ENCODE measurements at regions not wholly inside any gene's neighbourhood (a gene's known extent, or its start where the extent isn't known, plus 50 kb on each side); places are given as distances from the start of the nearest gene placed in this dataset.
A peak's percentile ranks its signal among the peaks of the same experiment; 100 is the strongest.

GRCh38 chr1:186536273-186536890, 75.5 kb upstream of the PDC start:
- H3K4me3 ChIP-seq = peak overlapping the region; percentile 57
- no peak for DNase-seq (ENCODE audit: low read depth, low spot score)
- H3K9me3 ChIP-seq (ENCODE audit: low read depth, low read length) = no peaks in the 10 kb centered on the region
- TF ChIP-seq FOXP2 (optimal IDR thresholded peaks at IDR 0.05; ENCODE audit: control extremely low read depth, extremely low read length, insufficient read depth) (no peak), POLR2AphosphoS5 (IDR thresholded peaks at IDR 0.05; ENCODE audit: borderline replicate concordance, low read depth, low read length) (no peak), EZH2 (IDR thresholded peaks at IDR 0.05) (no peak)
- no peaks in the 10 kb centered on the region for H3K36me3 ChIP-seq (ENCODE audit: insufficient read depth, low read length)
- H3K9ac ChIP-seq (ENCODE audit: insufficient read length) = no peak overlapping the region
- peak overlapping the region; percentile 48; the same call in 1 of the 2 replicates for H3K27ac ChIP-seq

GRCh38 chr1:186535388-186536133, 74.6 kb upstream of the PDC start:
- TF ChIP-seq POLR2AphosphoS5 (IDR thresholded peaks at IDR 0.05; ENCODE audit: borderline replicate concordance, low read depth, low read length) (no peak; the same call in 1 of the 2 replicates), EZH2 (IDR thresholded peaks at IDR 0.05) (no peak), FOXP2 (optimal IDR thresholded peaks at IDR 0.05; ENCODE audit: control extremely low read depth, extremely low read length, insufficient read depth) (no peak)
- H3K36me3 ChIP-seq (ENCODE audit: insufficient read depth, low read length) = no peaks in the 10 kb centered on the region
- peak overlapping the region; percentile 48 for H3K27ac ChIP-seq
- H3K4me3 ChIP-seq = peak overlapping the region; percentile 57
- DNase-seq (ENCODE audit: low read depth, low spot score) = peak; percentile 77
- no peak overlapping the region for H3K9ac ChIP-seq (ENCODE audit: insufficient read length)
- no peaks in the 10 kb centered on the region for H3K9me3 ChIP-seq (ENCODE audit: low read depth, low read length)

- no peaks in the 10 kb centered on the region for H3K9me3 ChIP-seq (ENCODE audit: low read depth, low read length)
- no peak for DNase-seq (ENCODE audit: low read depth, low spot score)
- H3K36me3 ChIP-seq (ENCODE audit: insufficient read depth, low read length) = no peaks in the 10 kb centered on the region
- H3K4me3 ChIP-seq = no peak overlapping the region
- H3K27ac ChIP-seq = no peak overlapping the region
- H3K9ac ChIP-seq (ENCODE audit: insufficient read length) = no peak overlapping the region
- no peak for TF ChIP-seq EZH2 (IDR thresholded peaks at IDR 0.05)
- no peak for TF ChIP-seq FOXP2 (optimal IDR thresholded peaks at IDR 0.05; ENCODE audit: control extremely low read depth, extremely low read length, insufficient read depth)
These were observed 73.5 kb upstream of the PDC start for GRCh38 chr1:186534401-186534800.

- no peak overlapping the region for H3K9ac ChIP-seq (ENCODE audit: insufficient read length)
- H3K36me3 ChIP-seq (ENCODE audit: insufficient read depth, low read length) = no peaks in the 10 kb centered on the region
- no peak overlapping the region for H3K27ac ChIP-seq
- TF ChIP-seq POLR2AphosphoS5 (IDR thresholded peaks at IDR 0.05; ENCODE audit: borderline replicate concordance, low read depth, low read length) = no peak
- no peak for DNase-seq (ENCODE audit: low read depth, low spot score)
- H3K9me3 ChIP-seq (ENCODE audit: low read depth, low read length) = no peaks in the 10 kb centered on the region
- H3K4me3 ChIP-seq = no peak overlapping the region
These were observed 71.6 kb upstream of the PDC start for GRCh38 chr1:186532466-186532865.

- Histone ChIP-seq H3K9me3 (ENCODE audit: low read depth, low read length) (no peaks in the 10 kb centered on the region), H3K27ac (no peak overlapping the region), H3K9ac (ENCODE audit: insufficient read length) (no peak overlapping the region), H3K4me3 (no peak overlapping the region), H3K36me3 (ENCODE audit: insufficient read depth, low read length) (no peaks in the 10 kb centered on the region)
- DNase-seq (ENCODE audit: low read depth, low spot score) = no peak
- TF ChIP-seq FOXP2 (optimal IDR thresholded peaks at IDR 0.05; ENCODE audit: control extremely low read depth, extremely low read length, insufficient read depth) (no peak), POLR2AphosphoS5 (IDR thresholded peaks at IDR 0.05; ENCODE audit: borderline replicate concordance, low read depth, low read length) (no peak), EZH2 (IDR thresholded peaks at IDR 0.05) (no peak)
These were observed 70.7 kb upstream of the PDC start for GRCh38 chr1:186531561-186532165.

GRCh38 chr1:186530109-186530508, 69.2 kb upstream of the PDC start:
- no peak overlapping the region for H3K4me3 ChIP-seq
- H3K9me3 ChIP-seq (ENCODE audit: low read depth, low read length) = no peaks in the 10 kb centered on the region
- H3K27ac ChIP-seq = no peak overlapping the region
- no peak for DNase-seq (ENCODE audit: low read depth, low spot score)
- H3K9ac ChIP-seq (ENCODE audit: insufficient read length) = no peak overlapping the region
- TF ChIP-seq POLR2AphosphoS5 (IDR thresholded peaks at IDR 0.05; ENCODE audit: borderline replicate concordance, low read depth, low read length) (no peak), EZH2 (IDR thresholded peaks at IDR 0.05) (no peak), FOXP2 (optimal IDR thresholded peaks at IDR 0.05; ENCODE audit: control extremely low read depth, extremely low read length, insufficient read depth) (no peak)
- no peaks in the 10 kb centered on the region for H3K36me3 ChIP-seq (ENCODE audit: insufficient read depth, low read length)

GRCh38 chr1:186519982-186520381, 59.1 kb upstream of the PDC start:
- Histone ChIP-seq H3K27ac (no peak overlapping the region), H3K4me3 (no peak overlapping the region)
- no peak for DNase-seq (ENCODE audit: low read depth, low spot score)

GRCh38 chr1:186518822-186519381, 58.0 kb upstream of the PDC start:
- Histone ChIP-seq H3K9ac (ENCODE audit: insufficient read length) (no peak overlapping the region), H3K27ac (no peak overlapping the region), H3K9me3 (ENCODE audit: low read depth, low read length) (no peaks in the 10 kb centered on the region), H3K36me3 (ENCODE audit: insufficient read depth, low read length) (no peaks in the 10 kb centered on the region), H3K4me3 (no peak overlapping the region)
- TF ChIP-seq POLR2AphosphoS5 (IDR thresholded peaks at IDR 0.05; ENCODE audit: borderline replicate concordance, low read depth, low read length) (no peak), FOXP2 (optimal IDR thresholded peaks at IDR 0.05; ENCODE audit: control extremely low read depth, extremely low read length, insufficient read depth) (no peak), EZH2 (IDR thresholded peaks at IDR 0.05) (no peak)
- no peak for DNase-seq (ENCODE audit: low read depth, low spot score)

More at GRCh38 chr1:186519982-186520381, 59.1 kb upstream of the PDC start:
- H3K9me3 ChIP-seq (ENCODE audit: low read depth, low read length) = no peaks in the 10 kb centered on the region
- no peaks in the 10 kb centered on the region for H3K36me3 ChIP-seq (ENCODE audit: insufficient read depth, low read length)
- H3K9ac ChIP-seq (ENCODE audit: insufficient read length) = no peak overlapping the region
- TF ChIP-seq POLR2AphosphoS5 (IDR thresholded peaks at IDR 0.05; ENCODE audit: borderline replicate concordance, low read depth, low read length) (no peak), FOXP2 (optimal IDR thresholded peaks at IDR 0.05; ENCODE audit: control extremely low read depth, extremely low read length, insufficient read depth) (no peak), EZH2 (IDR thresholded peaks at IDR 0.05) (no peak)
